DOHH2 (cell line): ENCODE measurements at regions not wholly inside any gene's neighbourhood (a gene's known extent, or its start where the extent isn't known, plus 50 kb on each side); places are given as distances from the start of the nearest gene placed in this dataset.

Source experiments
- CTCF ChIP-seq: fragments of 200-600 bp; sonication (generic); IDR thresholded peaks from one replicate; pipeline ENCODE4 v1.5.1; 2014; ENCODE audit warnings: antibody characterized with exemption, mild to moderate bottlenecking, low read depth, low read length; ENCODE audit not compliant: poor library complexity, severe bottlenecking
- EZH2phosphoT487 ChIP-seq: fragments of 200-600 bp; sonication (generic); IDR thresholded peaks from 2 replicates; pipeline ENCODE4 v1.6.1; 2017; ENCODE audit warnings: borderline replicate concordance, mild to moderate bottlenecking, antibody characterized with exemption, low read length, moderate library complexity, mixed read lengths

DNA sequence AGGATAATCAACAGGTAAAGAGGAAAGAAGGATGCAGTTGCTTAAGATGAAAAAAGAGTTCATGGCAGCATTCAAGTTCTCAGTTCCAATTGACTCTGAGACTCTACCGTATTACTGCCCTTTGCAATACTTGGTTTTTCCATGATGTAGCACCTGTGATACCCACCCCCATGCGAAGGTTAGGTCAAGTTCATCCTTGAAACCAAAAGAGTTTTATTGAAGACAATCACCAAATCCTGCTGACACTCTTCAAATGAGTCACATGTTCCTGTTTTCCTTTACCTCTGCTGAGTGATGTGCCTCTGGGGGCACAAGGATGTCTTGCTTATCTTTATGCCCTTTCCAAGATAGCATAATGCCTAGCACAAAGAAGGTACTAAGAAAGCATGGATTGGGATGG, 111.3 kb upstream of the SLC7A14 start:
- TF ChIP-seq EZH2phosphoT487 (no peak), CTCF (no peak)
